B cell (primary cell): ENCODE measurements at regions not wholly inside any gene's neighbourhood (a gene's known extent, or its start where the extent isn't known, plus 50 kb on each side); places are given as distances from the start of the nearest gene placed in this dataset.

Experiments used
- ATAC-seq: fragments of 200-7000 bp; cut with Tn5 transposase; one replicate; pipeline ENCODE4 v1.10.0; 2021; ENCODE audit warnings: low read depth, mild to moderate bottlenecking, moderate number of reproducible peaks, moderate library complexity
- CTCF ChIA-PET: fragments of 350-600 bp; sonication (Branson Sonifier 250); formaldehyde crosslinking; loops from one replicate; lab custom pipeline; 2021; ENCODE audit warnings: antibody characterized with exemption, inconsistent platforms; lab: Charles Lee
- POLR2A ChIA-PET: fragments of 350-600 bp; sonication (Branson Sonifier 250); formaldehyde crosslinking; loops from one replicate; lab custom pipeline; 2021; ENCODE audit warnings: antibody characterized with exemption; lab: Charles Lee
- DNase-seq: peaks from one replicate; pipeline ENCODE4 v3.0.0; 2013
- H2AFZ ChIP-seq: 2 replicates; pipeline ENCODE4 v1.6.1; 2012; ENCODE audit warnings: mild to moderate bottlenecking, low read depth, low read length; ENCODE audit not compliant: insufficient read depth, poor library complexity, severe bottlenecking
- H3K27ac ChIP-seq, 2 donors: 1 replicate in 1 of 2; 2 replicates in 1 of 2; pipeline ENCODE4 v1.5.1; 2012 to 2013; ENCODE audit warnings: low read length in 2 of 2, mild to moderate bottlenecking in 2 of 2, moderate library complexity in 1 of 2
- H3K27me3 ChIP-seq, 4 experiments: fragments of 200-600 bp in 1 of 4; sonication (generic) in 1 of 4; replicated peaks in 1 of 4; 1 replicate in 2 of 4; 2 replicates in 2 of 4; pipeline versions ENCODE4 v1.6.1 to v1.7.0; 2013 to 2016; ENCODE audit warnings: low read length in 3 of 4, mild to moderate bottlenecking in 2 of 4, mixed read lengths in 1 of 4, moderate library complexity in 1 of 4; ENCODE audit not compliant: insufficient read depth in 4 of 4, control insufficient read depth in 3 of 4; ENCODE audit errors: control extremely low read depth in 1 of 4
- H3K36me3 ChIP-seq, 2 experiments: replicated peaks in 1 of 2; 1 replicate in 1 of 2; 2 replicates in 1 of 2; pipeline versions ENCODE4 v1.6.1 to v1.7.1; 2013; ENCODE audit warnings: low read length in 1 of 2; ENCODE audit not compliant: insufficient read depth in 2 of 2, control insufficient read depth in 1 of 2; ENCODE audit errors: control extremely low read depth in 1 of 2, extremely low read depth in 1 of 2
- H3K4me1 ChIP-seq, 2 donors: fragments of 200-600 bp in 1 of 2; sonication (generic) in 1 of 2; 1 replicate in 1 of 2; 2 replicates in 1 of 2; pipeline versions ENCODE4 v1.5.1 to v1.6.1; 2013 to 2017; ENCODE audit warnings: low read length in 2 of 2; ENCODE audit not compliant: control insufficient read depth in 2 of 2, insufficient read depth in 2 of 2
- H3K4me2 ChIP-seq: replicated peaks from 2 replicates; pipeline ENCODE3; 2012; ENCODE audit warnings: mild to moderate bottlenecking, low read depth, low read length; ENCODE audit not compliant: poor library complexity, severe bottlenecking
- H3K4me3 ChIP-seq, 5 experiments: fragments of 200-600 bp in 1 of 5; sonication (generic) in 1 of 5; 1 replicate in 3 of 5; 2 replicates in 2 of 5; pipeline versions ENCODE4 v1.5.1 to v1.7.0; 2011 to 2016; ENCODE audit warnings: low read length in 4 of 5, mild to moderate bottlenecking in 4 of 5, low read depth in 2 of 5, control low read depth in 1 of 5, moderate library complexity in 1 of 5; ENCODE audit not compliant: insufficient read depth in 1 of 5; ENCODE audit errors: control extremely low read depth in 1 of 5, extremely low read depth in 1 of 5
- H3K79me2 ChIP-seq: fragments of 200-600 bp; sonication (generic); one replicate; pipeline ENCODE4 v1.6.0; 2016; ENCODE audit warnings: low read length; ENCODE audit not compliant: control insufficient read depth, insufficient read depth
- H3K9ac ChIP-seq: fragments of 200-600 bp; sonication (generic); 2 replicates; pipeline ENCODE4 v1.6.1; 2017; ENCODE audit warnings: mild to moderate bottlenecking, low read length, moderate library complexity
- H3K9me3 ChIP-seq, 3 donors: one replicate each; pipeline versions ENCODE4 v1.6.1 to v1.7.1; 2013; ENCODE audit warnings: low read length in 2 of 3; ENCODE audit not compliant: control insufficient read depth in 2 of 3, insufficient read depth in 1 of 3; ENCODE audit errors: control extremely low read depth in 1 of 3
- H4K20me1 ChIP-seq: 2 replicates; pipeline ENCODE4 v1.6.0; 2012; ENCODE audit warnings: mild to moderate bottlenecking, low read length; ENCODE audit not compliant: insufficient read depth, control insufficient read depth, poor library complexity, severe bottlenecking
- H3K27ac Mint-ChIP-seq: one replicate; pipeline ENCODE4 v1.8.0; 2021; ENCODE audit warnings: mixed read lengths
- H3K27me3 Mint-ChIP-seq: one replicate; pipeline ENCODE4 v1.8.0; 2021; ENCODE audit warnings: mixed read lengths
- H3K4me1 Mint-ChIP-seq: one replicate; pipeline ENCODE4 v1.8.0; 2021; ENCODE audit warnings: mixed read lengths
- H3K4me3 Mint-ChIP-seq: one replicate; pipeline ENCODE4 v1.8.0; 2021; ENCODE audit warnings: mixed read lengths
- H3K9me3 Mint-ChIP-seq: one replicate; pipeline ENCODE4 v1.8.0; 2022; ENCODE audit warnings: mixed read lengths; ENCODE audit not compliant: insufficient read depth
- CTCF ChIP-seq: fragments of 200-600 bp; IDR thresholded peaks from one replicate; pipeline ENCODE4 v1.8.0; 2022; ENCODE audit warnings: antibody characterized with exemption, mild to moderate bottlenecking
- EZH2 ChIP-seq: IDR thresholded peaks from 2 replicates; pipeline ENCODE4 v1.6.1; 2012; ENCODE audit warnings: borderline replicate concordance, low read depth, mild to moderate bottlenecking, moderate library complexity, low read length; ENCODE audit not compliant: insufficient read depth, poor library complexity, severe bottlenecking
- WGBS: methylation state at CpG from one replicate; pipeline ENCODE4 v1.1.5; 2013; ENCODE audit warnings: missing lambda C conversion rate; ENCODE audit not compliant: insufficient coverage; 5-methylcytosine and 5-hydroxymethylcytosine counted together
- intact Hi-C: fragments of 100-400 bp; cut with micrococcal nuclease; formaldehyde crosslinking; loops from one replicate; pipeline ENCODE4 v1.10.0; 2022

- H3K9me3 Mint-ChIP-seq, result no peaks in the 10 kb centered on the region
- H2AFZ ChIP-seq, result no peak overlapping the region
- H4K20me1 ChIP-seq, result no peaks in the 10 kb centered on the region
- ChIA-PET CTCF (no interaction called here), POLR2A (no interaction called here)
- TF ChIP-seq CTCF (no peak), EZH2 (no peak)
- intact Hi-C loops, result no loop called here
- no peak overlapping the region for H3K9ac ChIP-seq
- no peaks in the 10 kb centered on the region for H3K36me3 ChIP-seq
- no peaks in the 10 kb centered on the region for H3K9me3 ChIP-seq
- no peaks in the 10 kb centered on the region for H3K27me3 ChIP-seq
- H3K4me2 ChIP-seq, result no peak overlapping the region
- H3K27ac Mint-ChIP-seq, result no peak overlapping the region
- ATAC-seq, result no peak
- H3K27me3 Mint-ChIP-seq, result no peaks in the 10 kb centered on the region
- DNase-seq, result no peak
- H3K4me1 ChIP-seq, result no peaks in the 10 kb centered on the region
- no peaks in the 10 kb centered on the region for H3K4me1 Mint-ChIP-seq
- H3K79me2 ChIP-seq, result no peaks in the 10 kb centered on the region
- no peak overlapping the region for H3K27ac ChIP-seq
- H3K4me3 Mint-ChIP-seq, result no peak overlapping the region
- H3K4me3 ChIP-seq, result no peak overlapping the region
- 100% methylated on average over 2 of the region's 4 CpGs for WGBS
Measured at GRCh38 chr18:39564716-39565115, 1999.1 kb upstream of the CELF4 start.

GRCh38 chr18:39561126-39561525, 1995.5 kb upstream of the CELF4 start:
- ChIA-PET CTCF (no interaction called here), POLR2A (no interaction called here)
- Histone ChIP-seq H3K79me2 (no peaks in the 10 kb centered on the region), H3K4me1 (no peaks in the 10 kb centered on the region), H4K20me1 (no peaks in the 10 kb centered on the region), H3K9ac (no peak overlapping the region), H3K36me3 (no peaks in the 10 kb centered on the region), H3K27ac (no peak overlapping the region), H3K4me3 (no peak overlapping the region), H3K4me2 (no peak overlapping the region), H3K9me3 (no peaks in the 10 kb centered on the region), H3K27me3 (no peaks in the 10 kb centered on the region), H2AFZ (no peak overlapping the region)
- Mint-ChIP-seq H3K27me3 (no peaks in the 10 kb centered on the region), H3K4me3 (no peak overlapping the region), H3K4me1 (no peaks in the 10 kb centered on the region), H3K27ac (no peak overlapping the region), H3K9me3 (no peaks in the 10 kb centered on the region)
- ATAC-seq, result no peak
- DNase-seq, result no peak
- TF ChIP-seq EZH2 (no peak), CTCF (no peak)
- intact Hi-C loops, result no loop called here
- no CpG with 5 or more reads among the region's 2 CpGs for WGBS
